AG04450 (cell line): ENCODE measurements at regions not wholly inside any gene's neighbourhood (a gene's known extent, or its start where the extent isn't known, plus 50 kb on each side); places are given as distances from the start of the nearest gene placed in this dataset.

Experiments used
- CTCF ChIA-PET: fragments of 300-600, 350-600 bp; formaldehyde crosslinking; extraction: SDS; loops from one replicate; lab custom pipeline; 2022; ENCODE audit warnings: antibody characterized with exemption, inconsistent platforms; lab: Charles Lee
- POLR2A ChIA-PET: fragments of 350-600 bp; formaldehyde crosslinking; extraction: SDS; loops from one replicate; lab custom pipeline; 2021; ENCODE audit warnings: antibody characterized with exemption, inconsistent platforms; lab: Yijun Ruan, JAX
- DNase-seq: peaks from one replicate; pipeline ENCODE4 v3.0.0-alpha.2; 2011; ENCODE audit warnings: low read depth, low spot score
- H3K27ac ChIP-seq: one replicate; pipeline ENCODE4 v1.5.1; 2012; ENCODE audit warnings: low read depth, low read length, control low read depth
- H3K27me3 ChIP-seq: one replicate; pipeline ENCODE4 v1.6.0; 2012; ENCODE audit warnings: low read length; ENCODE audit not compliant: control insufficient read depth, insufficient read depth
- H3K4me3 ChIP-seq: 2 replicates; pipeline ENCODE4 v1.5.1; 2011; ENCODE audit warnings: mild to moderate bottlenecking, low read depth, low read length, control low read depth
- H3K9me3 ChIP-seq: 2 replicates; pipeline ENCODE4 v1.5.1; 2012; ENCODE audit warnings: low read length; ENCODE audit not compliant: control insufficient read depth, insufficient read depth
- TF ChIP-seq, protein P1 (sequence below): IDR thresholded peaks from 2 replicates; pipeline ENCODE4 v1.5.1; 2011; ENCODE audit warnings: low read depth, low read length, control low read depth, inconsistent platforms

DNA sequence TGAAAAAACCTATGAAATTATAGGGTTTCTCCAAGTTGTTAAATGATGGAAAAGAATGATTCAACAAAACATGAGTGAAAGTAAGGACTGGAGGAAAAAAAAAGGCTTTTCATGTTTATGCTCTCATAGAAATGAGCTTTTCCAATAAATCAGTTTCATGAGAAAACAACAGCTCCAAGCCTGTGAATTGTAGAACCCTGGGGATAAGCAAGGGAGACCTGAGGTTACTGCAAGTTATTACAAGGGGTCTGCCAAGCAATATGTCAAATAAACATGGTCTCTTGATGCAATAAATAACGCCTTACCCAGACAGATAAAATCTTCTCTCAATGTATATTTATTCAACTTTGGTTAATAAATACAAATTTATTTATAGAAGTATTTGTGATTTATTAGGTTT lies 577.9 kb upstream of the GCFC2 start:
- POLR2A ChIA-PET: no interaction called here
- CTCF ChIA-PET: no interaction called here
- Histone ChIP-seq H3K4me3 (no peak overlapping the region), H3K27me3 (no peaks in the 10 kb centered on the region), H3K9me3 (no peaks in the 10 kb centered on the region), H3K27ac (no peak overlapping the region)
- DNase-seq: no peak
- TF ChIP-seq, protein P1, sequence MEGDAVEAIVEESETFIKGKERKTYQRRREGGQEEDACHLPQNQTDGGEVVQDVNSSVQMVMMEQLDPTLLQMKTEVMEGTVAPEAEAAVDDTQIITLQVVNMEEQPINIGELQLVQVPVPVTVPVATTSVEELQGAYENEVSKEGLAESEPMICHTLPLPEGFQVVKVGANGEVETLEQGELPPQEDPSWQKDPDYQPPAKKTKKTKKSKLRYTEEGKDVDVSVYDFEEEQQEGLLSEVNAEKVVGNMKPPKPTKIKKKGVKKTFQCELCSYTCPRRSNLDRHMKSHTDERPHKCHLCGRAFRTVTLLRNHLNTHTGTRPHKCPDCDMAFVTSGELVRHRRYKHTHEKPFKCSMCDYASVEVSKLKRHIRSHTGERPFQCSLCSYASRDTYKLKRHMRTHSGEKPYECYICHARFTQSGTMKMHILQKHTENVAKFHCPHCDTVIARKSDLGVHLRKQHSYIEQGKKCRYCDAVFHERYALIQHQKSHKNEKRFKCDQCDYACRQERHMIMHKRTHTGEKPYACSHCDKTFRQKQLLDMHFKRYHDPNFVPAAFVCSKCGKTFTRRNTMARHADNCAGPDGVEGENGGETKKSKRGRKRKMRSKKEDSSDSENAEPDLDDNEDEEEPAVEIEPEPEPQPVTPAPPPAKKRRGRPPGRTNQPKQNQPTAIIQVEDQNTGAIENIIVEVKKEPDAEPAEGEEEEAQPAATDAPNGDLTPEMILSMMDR: no peak

DNA sequence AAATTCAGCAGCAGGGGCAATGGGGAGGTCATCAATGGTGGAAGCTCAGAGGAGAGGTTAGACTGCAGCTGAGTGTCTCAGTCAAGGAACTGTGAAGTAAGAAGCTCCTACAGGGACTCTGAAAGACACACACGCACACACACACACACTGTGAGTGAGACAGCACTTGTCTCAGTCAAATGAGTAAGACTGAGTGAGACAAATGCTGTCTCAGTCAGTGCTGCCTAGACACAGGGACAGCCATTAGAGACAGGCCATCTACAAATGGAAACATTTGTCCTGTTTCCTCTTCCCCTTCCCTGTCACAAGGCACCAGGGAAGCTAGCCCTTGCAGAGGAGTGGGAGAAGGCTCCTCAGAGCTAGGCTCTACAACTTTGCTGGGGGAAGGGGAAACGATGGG lies 577.4 kb upstream of the GCFC2 start:
- no peaks in the 10 kb centered on the region for H3K9me3 ChIP-seq
- no peak overlapping the region for H3K4me3 ChIP-seq
- ChIA-PET CTCF (no interaction called here), POLR2A (no interaction called here)
- no peaks in the 10 kb centered on the region for H3K27me3 ChIP-seq
- no peak for DNase-seq
- TF ChIP-seq, protein P1: no peak
- H3K27ac ChIP-seq: no peak overlapping the region

DNA sequence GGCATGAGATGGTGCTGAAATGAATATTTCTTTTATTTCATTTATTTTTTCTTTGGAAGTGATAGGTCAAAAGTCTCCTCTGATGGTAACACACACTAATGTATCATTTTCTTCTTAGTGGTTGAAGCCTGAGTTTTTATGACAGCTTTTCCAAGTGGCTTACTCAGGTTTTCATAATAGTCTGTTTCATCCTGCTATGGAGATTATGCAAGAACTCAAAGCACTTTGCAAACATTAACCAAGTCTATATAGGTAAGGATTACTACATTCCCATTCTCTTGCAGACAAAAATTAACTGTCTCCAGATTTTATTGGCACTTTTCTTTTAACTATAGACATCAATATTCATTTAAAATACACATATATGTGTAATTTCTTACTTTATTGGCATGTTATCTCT lies 572.6 kb upstream of the GCFC2 start:
- no peak for DNase-seq
- ChIA-PET CTCF (no interaction called here), POLR2A (no interaction called here)
- Histone ChIP-seq H3K9me3 (no peaks in the 10 kb centered on the region), H3K27ac (no peak overlapping the region), H3K27me3 (no peaks in the 10 kb centered on the region), H3K4me3 (no peak overlapping the region)
- TF ChIP-seq, protein P1: no peak

DNA sequence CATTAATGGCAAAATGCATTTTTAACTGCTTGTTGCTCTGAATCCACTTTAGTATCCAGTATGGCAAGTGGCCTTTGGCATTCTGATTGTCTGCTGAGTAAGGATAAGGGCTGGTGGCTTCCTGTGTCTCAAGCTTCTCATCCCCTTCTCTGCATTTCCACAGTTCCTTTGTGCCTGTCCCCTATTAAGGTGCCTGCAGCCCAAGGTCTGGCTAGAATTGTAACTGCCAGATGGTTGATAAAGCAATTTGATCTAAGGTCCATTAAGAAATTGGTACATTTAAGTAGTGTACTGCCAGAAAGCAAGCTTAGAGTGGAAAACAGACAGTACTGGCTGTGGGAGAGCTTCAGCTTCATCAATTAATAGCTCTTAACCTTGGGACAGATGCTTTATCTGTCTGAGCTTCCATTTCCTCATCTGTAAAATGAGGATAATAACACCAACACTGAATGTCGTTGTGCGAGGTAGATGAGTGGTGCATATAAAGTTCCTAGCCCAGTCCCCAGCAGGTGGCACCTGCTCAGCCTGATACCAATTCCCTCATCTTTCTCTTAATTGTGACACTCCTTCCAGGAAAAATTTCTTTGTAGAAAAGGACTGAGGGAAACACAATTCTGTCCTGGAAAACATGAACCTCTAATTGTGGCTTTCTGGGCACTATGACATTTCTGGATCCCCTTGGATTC lies 570.6 kb upstream of the GCFC2 start:
- ChIA-PET CTCF (no interaction called here), POLR2A (no interaction called here)
- H3K9me3 ChIP-seq: no peaks in the 10 kb centered on the region
- H3K4me3 ChIP-seq: no peak overlapping the region
- TF ChIP-seq, protein P1: no peak
- no peak overlapping the region for H3K27ac ChIP-seq
- no peaks in the 10 kb centered on the region for H3K27me3 ChIP-seq
- no peak for DNase-seq

DNA sequence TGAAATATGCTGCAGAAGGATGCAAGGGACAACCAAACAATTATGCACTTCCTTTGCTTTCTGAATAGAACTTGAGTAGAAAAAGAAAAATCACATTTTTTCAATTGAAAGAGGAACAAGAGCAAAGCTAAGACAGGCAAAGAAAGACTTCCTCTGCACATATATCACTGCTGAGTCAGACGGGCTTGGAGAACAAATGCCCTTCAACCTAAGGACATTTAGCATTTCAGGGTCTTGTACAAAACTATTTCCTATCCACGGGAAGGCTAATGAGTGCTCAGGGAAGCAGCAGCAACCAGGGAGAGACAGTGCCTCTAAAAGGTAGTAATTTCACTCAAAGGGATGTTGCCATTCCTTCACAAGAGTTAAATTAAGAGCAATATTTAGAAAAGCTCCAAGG lies 570.0 kb upstream of the GCFC2 start:
- no peaks in the 10 kb centered on the region for H3K27me3 ChIP-seq
- no peak overlapping the region for H3K27ac ChIP-seq
- H3K4me3 ChIP-seq: no peak overlapping the region
- TF ChIP-seq, protein P1: no peak
- no peak for DNase-seq
- POLR2A ChIA-PET: no interaction called here
- CTCF ChIA-PET: no interaction called here
- no peaks in the 10 kb centered on the region for H3K9me3 ChIP-seq
